ENCODE measurements at regions not wholly inside any gene's neighbourhood (a gene's known extent, or its start where the extent isn't known, plus 50 kb on each side); places are given as distances from the start of the nearest gene placed in this dataset.

DNA sequence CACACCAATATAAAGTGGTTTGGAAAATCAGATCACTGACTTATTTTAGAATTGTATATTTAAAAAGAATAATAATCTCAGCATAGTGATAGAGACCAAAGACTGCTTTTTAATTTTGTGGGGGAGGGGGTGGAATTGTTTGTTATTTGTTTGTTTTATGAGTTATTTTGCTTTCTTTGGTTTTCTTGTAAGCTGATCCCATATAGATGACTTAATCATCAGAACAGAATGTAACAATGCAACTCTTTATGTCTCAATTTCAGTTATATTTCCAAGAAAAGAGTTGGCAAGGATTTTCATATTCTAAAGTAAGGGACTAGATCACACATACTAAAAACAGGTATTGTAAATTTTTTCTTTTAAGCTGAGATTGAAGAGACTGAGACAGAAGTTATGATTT is 984.9 kb downstream of the TLE4 start:
- H4K20me1 ChIP-seq (ENCODE audit: insufficient read depth, low read length, poor library complexity, severe bottlenecking), result no peaks in the 10 kb centered on the region
- H3F3A ChIP-seq (ENCODE audit: low read depth), result no peaks in the 10 kb centered on the region
- H3K9me2 ChIP-seq (replicated peaks; ENCODE audit: low read depth, low read length), result no peaks in the 10 kb centered on the region
- no peaks in the 10 kb centered on the region for H3K36me3 ChIP-seq (ENCODE audit: insufficient read depth, low read length)
- no peaks in the 10 kb centered on the region for H3K79me2 ChIP-seq (ENCODE audit: insufficient read depth, low read length)
- H3K9ac ChIP-seq (ENCODE audit: low read depth, low read length, poor library complexity, severe bottlenecking), result no peak overlapping the region
- H3K4me1 ChIP-seq (ENCODE audit: insufficient read depth, low read length, poor library complexity, severe bottlenecking), result no peaks in the 10 kb centered on the region
- H2AFZ ChIP-seq (ENCODE audit: low read length), result no peak overlapping the region
- no peak overlapping the region for H3K4me3 ChIP-seq (ENCODE audit: low read length, poor library complexity, severe bottlenecking)
- H3K9me3 ChIP-seq (ENCODE audit: insufficient read depth, low read depth, low read length), result no peaks in the 10 kb centered on the region
- TF ChIP-seq, protein P1, sequence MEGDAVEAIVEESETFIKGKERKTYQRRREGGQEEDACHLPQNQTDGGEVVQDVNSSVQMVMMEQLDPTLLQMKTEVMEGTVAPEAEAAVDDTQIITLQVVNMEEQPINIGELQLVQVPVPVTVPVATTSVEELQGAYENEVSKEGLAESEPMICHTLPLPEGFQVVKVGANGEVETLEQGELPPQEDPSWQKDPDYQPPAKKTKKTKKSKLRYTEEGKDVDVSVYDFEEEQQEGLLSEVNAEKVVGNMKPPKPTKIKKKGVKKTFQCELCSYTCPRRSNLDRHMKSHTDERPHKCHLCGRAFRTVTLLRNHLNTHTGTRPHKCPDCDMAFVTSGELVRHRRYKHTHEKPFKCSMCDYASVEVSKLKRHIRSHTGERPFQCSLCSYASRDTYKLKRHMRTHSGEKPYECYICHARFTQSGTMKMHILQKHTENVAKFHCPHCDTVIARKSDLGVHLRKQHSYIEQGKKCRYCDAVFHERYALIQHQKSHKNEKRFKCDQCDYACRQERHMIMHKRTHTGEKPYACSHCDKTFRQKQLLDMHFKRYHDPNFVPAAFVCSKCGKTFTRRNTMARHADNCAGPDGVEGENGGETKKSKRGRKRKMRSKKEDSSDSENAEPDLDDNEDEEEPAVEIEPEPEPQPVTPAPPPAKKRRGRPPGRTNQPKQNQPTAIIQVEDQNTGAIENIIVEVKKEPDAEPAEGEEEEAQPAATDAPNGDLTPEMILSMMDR (conservative IDR thresholded peaks at IDR 0.05; ENCODE audit: low read length), result no peak
- no peak for TF ChIP-seq EZH2phosphoT487 (IDR thresholded peaks at IDR 0.05; ENCODE audit: borderline replicate concordance)
- H3K27me3 ChIP-seq (ENCODE audit: insufficient read depth, low read length, poor library complexity, severe bottlenecking), result no peaks in the 10 kb centered on the region
- H3K4me2 ChIP-seq (ENCODE audit: low read depth, low read length, poor library complexity, severe bottlenecking), result no peak overlapping the region

DNA sequence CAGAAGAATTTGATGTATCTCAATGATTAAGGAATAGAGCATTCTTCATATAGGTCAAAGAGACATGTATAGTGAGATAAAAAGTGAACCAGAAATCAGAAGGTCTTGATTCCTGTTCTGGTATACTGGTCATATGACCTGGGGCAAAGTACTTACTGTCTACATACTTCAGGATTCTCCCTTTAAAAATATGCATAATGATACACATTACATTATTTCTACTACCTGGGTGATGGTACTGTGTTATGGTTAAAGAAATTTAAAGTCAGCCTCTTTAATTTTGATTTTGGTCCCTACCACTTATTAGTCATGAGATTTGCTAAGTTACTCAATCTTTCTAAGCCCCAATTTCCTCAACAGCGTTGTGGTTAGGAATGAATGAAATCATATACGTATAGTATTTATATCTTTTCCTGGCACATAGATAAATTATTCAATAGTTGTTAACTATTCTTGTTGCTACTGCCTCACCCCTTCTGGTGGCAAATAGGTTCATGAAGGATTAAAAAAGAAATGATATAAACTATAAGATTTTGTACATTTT is 984.1 kb downstream of the TLE4 start:
- no peak for TF ChIP-seq EZH2phosphoT487 (IDR thresholded peaks at IDR 0.05; ENCODE audit: borderline replicate concordance)
- TF ChIP-seq, protein P1 (conservative IDR thresholded peaks at IDR 0.05; ENCODE audit: low read length), result no peak
- Histone ChIP-seq H3K27me3 (ENCODE audit: insufficient read depth, low read length, poor library complexity, severe bottlenecking) (no peaks in the 10 kb centered on the region), H3K9me3 (ENCODE audit: insufficient read depth, low read depth, low read length) (no peaks in the 10 kb centered on the region)

DNA sequence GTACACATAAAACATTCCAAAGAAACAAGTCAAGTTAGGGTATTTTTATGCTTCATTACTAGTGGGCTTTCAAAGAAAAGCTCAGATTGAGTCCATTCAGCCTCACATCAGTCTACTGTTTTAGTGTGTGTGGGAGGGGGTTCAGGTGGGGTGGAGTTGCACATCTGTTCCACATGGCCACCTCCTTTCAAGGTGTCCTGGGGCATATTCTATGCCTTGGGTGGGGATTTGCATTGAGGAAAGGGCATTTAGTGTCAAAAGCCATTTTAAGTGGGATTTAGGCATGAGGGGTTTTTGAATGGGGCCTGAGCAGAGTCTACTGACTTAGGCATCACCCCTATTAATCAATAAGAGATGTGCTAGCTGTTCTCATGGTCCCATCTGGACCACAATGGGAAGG is 983.1 kb downstream of the TLE4 start:
- Histone ChIP-seq H3K9me2 (replicated peaks; ENCODE audit: low read depth, low read length) (no peaks in the 10 kb centered on the region), H3K4me1 (ENCODE audit: insufficient read depth, low read length, poor library complexity, severe bottlenecking) (no peaks in the 10 kb centered on the region), H3K4me3 (ENCODE audit: low read length, poor library complexity, severe bottlenecking) (no peak overlapping the region), H3K36me3 (ENCODE audit: insufficient read depth, low read length) (no peaks in the 10 kb centered on the region), H3K79me2 (ENCODE audit: insufficient read depth, low read length) (no peaks in the 10 kb centered on the region), H3K4me2 (ENCODE audit: low read depth, low read length, poor library complexity, severe bottlenecking) (no peak overlapping the region), H3K27me3 (ENCODE audit: insufficient read depth, low read length, poor library complexity, severe bottlenecking) (no peaks in the 10 kb centered on the region), H3K9me3 (ENCODE audit: insufficient read depth, low read depth, low read length) (no peaks in the 10 kb centered on the region), H4K20me1 (ENCODE audit: insufficient read depth, low read length, poor library complexity, severe bottlenecking) (no peaks in the 10 kb centered on the region), H3K9ac (ENCODE audit: low read depth, low read length, poor library complexity, severe bottlenecking) (no peak overlapping the region), H3F3A (ENCODE audit: low read depth) (no peaks in the 10 kb centered on the region), H2AFZ (ENCODE audit: low read length) (no peak overlapping the region)
- no peak for TF ChIP-seq EZH2phosphoT487 (IDR thresholded peaks at IDR 0.05; ENCODE audit: borderline replicate concordance)
- TF ChIP-seq, protein P1 (conservative IDR thresholded peaks at IDR 0.05; ENCODE audit: low read length), result no peak

More for the DNA sequence above, 984.1 kb downstream of the TLE4 start:
- Histone ChIP-seq H3F3A (ENCODE audit: low read depth) (no peaks in the 10 kb centered on the region), H4K20me1 (ENCODE audit: insufficient read depth, low read length, poor library complexity, severe bottlenecking) (no peaks in the 10 kb centered on the region), H3K9ac (ENCODE audit: low read depth, low read length, poor library complexity, severe bottlenecking) (no peak overlapping the region), H3K4me2 (ENCODE audit: low read depth, low read length, poor library complexity, severe bottlenecking) (no peak overlapping the region), H3K9me2 (replicated peaks; ENCODE audit: low read depth, low read length) (no peaks in the 10 kb centered on the region), H2AFZ (ENCODE audit: low read length) (no peak overlapping the region), H3K4me3 (ENCODE audit: low read length, poor library complexity, severe bottlenecking) (no peak overlapping the region), H3K4me1 (ENCODE audit: insufficient read depth, low read length, poor library complexity, severe bottlenecking) (no peaks in the 10 kb centered on the region), H3K36me3 (ENCODE audit: insufficient read depth, low read length) (no peaks in the 10 kb centered on the region), H3K79me2 (ENCODE audit: insufficient read depth, low read length) (no peaks in the 10 kb centered on the region)

All from Loucy (cell line).